GM19035 (cell line): ENCODE measurements at regions not wholly inside any gene's neighbourhood (a gene's known extent, or its start where the extent isn't known, plus 50 kb on each side); places are given as distances from the start of the nearest gene placed in this dataset.

Experiments used
- ATAC-seq: cut with Tn5 transposase; IDR thresholded peaks from one replicate; pipeline ENCODE4 v1.9.1; 2021; ENCODE audit not compliant: unreplicated experiment

DNA sequence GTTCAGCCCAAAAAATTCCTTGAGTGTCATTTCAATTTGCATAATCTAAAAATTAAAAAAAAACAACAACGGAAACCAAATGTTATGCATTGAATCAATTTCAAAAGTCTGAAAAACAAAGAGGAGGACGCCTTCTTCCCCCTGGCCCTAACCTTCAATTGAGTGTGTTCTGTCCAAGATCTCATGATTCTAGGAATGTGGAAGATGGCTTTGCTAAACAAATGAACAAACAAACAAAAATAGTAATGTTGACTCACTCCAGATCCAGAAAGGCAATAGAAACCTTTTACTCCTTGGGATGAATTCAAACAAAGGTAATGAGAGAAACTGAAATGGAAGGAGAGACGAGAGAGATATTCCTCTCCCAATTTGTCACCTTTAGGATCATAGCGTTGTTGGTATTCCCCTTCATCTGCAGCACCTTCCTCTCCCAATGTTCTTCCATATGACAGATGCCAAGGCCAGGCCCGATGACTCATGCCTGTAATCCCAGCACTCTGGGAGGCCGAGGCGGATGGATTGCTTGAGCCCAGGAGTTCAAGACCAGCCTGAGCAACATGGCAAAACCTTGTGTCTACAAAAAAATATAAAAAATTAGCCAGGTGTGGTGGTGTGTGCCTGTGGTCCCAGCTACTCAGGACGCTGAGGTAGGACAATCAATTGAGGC lies 109.2 kb upstream of the ADGRF1 start:
- ATAC-seq, result no peak

DNA sequence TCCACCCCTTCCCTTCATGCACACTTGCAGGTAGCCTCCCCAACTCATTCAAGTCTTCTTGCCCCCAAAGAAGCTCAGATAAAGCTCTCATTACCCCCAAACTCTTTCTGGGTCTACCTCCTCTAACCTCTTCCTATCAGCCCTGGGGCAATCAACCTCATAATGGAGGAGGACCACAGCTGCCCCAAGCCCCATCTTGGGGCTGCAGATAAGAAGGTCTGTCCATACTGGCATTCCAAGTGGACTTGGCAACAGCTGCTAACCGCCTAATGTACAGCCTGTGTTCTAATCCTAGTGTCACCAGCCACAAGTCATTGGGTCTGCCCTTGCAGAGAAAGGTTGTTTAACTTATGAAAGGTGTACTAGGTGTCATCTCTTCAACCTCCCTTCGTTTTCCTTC lies 107.4 kb upstream of the ADGRF1 start:
- no peak for ATAC-seq

DNA sequence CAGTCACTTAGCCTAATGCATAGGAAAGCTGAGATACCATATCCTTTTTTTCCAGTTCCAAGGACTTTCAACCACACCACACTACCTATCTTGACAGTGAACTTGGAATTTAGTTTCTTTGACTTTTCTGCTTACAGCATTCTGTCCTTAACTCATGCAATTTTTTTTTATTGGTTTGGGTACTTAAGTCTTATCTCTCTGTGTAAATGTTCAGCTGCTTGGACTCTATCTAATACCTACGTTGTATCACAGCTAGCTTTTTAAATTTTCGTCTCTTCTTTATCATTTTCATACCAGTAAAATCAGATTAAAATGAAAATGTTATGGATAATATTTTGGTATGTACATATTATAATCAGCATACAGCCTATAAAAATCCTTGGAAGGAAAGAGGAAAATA lies 106.9 kb upstream of the ADGRF1 start:
- ATAC-seq, result no peak

DNA sequence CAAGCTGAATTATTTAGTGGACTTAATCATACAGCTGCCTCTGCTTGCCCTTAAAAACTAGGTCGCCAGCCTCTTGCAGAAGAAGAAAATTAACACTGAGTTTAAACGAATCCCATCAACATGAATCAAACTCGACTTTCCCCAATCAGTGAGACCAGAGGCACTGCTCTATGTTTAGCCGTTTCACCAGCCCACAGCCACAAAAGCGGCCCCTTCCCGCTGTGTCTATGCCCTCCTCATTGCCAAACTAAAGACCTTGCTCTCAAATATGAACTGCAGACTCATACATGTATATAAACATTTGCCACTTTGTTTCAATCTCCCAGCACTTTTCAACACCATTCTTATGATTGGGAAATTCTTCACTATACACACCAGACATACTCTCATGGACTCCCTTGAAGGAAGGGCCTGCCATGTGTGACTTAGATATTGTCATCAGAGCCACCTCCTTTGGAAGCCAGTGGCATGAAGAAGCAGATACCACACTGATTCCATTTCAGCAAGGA lies 105.8 kb upstream of the ADGRF1 start:
- ATAC-seq, result no peak

DNA sequence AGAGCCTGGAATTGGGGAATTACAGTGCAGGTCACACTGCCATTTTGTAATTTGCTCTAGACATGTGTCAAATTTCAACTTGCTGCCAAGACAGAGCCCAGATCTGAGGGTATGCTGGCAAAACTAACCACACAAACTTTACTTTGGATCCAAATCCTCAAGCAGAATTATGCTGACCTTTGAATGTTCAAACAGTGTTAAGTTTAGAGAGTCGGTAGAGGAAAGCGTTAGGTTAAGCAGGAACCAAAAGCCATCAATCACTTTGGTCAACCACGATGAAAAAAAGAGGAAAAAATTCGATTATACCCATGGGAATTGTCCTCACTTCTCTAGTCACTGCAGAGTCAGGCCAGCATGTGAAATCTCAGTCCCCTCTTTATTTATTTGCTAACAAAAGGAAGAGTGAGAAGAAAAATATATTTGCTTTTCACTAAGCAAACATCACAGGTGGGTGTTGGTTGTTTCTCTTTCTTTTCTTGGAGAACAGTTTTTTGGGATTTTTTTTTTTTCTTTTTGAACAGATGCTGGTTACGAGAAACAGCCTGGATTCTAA lies 105.1 kb upstream of the ADGRF1 start:
- ATAC-seq, result no peak

DNA sequence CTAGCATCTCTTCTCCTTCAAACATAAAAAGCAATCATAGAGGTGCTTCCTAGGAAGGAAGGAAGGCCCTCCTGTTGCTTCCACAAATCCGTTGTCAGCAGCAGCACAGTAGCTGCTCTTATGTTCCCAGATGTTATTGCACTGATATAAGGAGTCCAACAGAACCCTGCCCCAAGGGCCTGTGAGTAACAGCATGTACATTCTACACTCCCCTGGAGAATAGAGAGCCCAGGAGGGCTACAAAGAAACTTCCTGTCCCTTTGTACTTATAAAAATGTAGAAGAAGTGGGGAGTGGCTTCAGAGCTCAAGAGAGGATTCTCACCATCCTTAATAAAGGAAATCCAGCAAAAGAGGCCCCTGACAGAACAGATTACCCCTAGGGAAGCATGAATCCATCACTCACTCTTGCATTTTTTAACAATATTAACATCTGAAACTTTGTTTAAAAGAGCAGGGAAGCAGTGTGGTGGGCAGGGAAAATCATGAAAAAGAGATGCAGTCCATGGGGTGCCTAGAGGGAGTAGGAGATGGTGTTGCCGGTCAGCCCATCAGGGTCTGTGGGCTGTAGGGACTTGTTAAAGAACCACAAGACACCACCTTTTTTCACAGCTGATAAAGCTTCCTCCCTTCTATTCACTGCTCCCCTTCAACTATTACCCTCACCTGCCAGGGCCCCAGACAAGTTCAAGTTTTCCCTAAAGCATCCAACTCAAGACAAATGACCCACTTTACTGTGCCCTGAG lies 104.5 kb upstream of the ADGRF1 start:
- ATAC-seq, result no peak

DNA sequence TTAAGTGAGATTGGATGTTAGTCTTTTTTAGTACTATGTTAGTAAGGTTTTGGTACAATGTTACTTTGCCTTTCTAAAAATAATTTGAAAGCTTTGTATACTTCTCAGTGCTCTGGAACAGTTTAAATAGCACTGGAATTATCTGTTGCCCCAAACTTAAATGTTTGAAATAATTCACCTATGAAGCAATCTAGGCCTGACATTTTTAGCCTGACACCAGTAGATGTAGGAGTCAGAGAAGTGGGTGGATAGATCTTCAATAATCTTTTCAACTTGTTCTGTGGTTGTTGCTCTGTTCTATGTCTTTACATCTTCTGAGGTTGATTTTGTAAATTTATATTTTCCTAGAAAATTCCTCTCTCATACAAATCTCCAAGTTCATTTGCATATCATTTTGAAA lies 103.1 kb upstream of the ADGRF1 start:
- ATAC-seq, result no peak

DNA sequence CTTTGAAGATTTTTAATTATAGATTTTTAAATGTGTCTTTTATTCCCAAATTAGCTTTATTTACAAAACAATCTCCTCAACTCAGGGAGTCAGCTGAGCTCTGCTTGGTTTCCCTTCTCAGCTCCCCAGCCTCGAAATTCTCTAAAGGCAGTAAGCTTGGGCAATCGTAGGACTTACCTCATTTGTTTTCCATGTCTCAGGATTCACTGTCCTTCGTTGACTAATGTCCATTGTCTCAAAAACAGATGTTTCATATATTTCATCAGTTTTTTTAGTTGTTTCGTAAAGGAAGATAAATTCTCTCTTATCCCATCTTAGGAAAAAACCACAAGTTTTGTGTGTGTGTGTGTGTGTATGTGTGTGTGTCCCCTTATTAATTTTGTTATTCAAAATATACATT lies 102.2 kb upstream of the ADGRF1 start:
- no peak for ATAC-seq

DNA sequence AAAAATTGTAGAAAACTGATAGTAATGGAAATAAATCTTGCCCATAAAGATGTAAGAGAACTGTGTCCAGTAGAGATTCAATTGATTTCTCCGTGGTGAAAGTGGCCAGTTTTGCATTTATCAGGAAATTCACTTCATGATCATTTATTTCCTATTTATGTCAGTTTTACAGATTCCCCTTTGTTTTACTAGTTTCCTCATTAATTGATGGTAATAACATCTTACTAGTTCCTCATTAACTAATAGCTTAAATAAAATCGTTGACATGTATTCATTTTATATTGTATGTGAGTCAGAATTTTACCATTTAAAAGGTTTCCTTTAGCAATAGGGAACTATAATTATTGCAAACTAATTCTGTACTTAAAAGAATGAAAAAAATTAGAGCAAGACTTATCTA lies 99.8 kb upstream of the ADGRF1 start:
- no peak for ATAC-seq

DNA sequence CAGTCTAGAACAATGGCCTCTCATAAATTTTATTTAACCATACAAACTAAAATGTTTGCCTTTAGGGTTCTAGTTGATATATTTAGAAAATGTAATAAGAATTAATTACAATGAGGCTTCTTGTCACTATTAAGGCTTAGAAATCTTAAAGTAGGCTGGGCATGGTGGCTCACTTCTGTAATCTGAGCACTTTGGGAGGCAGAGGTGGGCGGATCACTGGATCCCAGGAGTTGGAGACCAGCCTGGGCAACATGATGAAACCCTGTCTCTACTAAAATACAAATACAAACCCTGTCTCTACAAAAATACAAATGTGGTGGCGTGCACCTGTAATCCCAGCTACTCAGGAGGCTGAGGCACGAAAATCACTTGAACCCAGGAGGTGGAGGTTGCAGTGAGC lies 99.0 kb upstream of the ADGRF1 start:
- no peak for ATAC-seq

DNA sequence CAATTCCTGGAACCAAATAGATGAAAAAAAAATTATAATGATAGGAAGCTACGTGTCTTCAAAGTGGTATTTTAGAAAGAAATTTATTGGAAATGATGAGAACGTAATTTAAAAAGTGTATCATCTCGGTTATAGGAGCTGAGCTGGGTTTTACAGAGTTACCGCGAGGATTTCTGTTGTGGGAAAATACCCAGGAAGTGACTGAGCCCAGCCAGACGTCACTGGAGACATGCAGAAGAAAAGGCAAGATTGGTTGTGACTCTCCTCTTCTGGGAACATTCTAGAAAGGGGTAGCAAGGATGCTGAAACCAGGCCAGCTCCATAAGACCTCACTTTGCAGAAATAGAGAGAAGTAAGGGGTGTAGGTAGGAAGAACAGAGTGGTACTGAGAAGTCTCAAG lies 95.9 kb upstream of the ADGRF1 start:
- no peak for ATAC-seq

DNA sequence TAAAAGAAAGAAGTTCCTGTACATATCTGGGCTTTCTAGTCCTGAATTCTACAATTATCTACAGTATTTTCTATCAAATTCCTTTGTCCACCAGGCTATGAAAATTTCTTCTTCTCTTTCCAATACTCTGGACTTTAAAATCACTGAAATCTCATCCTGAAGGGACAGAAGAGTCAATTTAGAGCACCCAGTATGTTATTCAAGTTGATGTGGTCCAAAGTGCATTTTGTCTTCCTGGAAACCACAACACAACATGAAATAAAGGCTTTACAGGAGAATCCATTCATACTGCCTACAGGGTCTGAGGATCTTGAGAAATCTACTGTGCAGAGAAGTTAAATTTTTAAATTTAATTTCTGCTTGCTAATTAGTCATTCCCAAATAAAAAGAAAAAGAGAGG lies 94.9 kb upstream of the ADGRF1 start:
- ATAC-seq, result no peak

DNA sequence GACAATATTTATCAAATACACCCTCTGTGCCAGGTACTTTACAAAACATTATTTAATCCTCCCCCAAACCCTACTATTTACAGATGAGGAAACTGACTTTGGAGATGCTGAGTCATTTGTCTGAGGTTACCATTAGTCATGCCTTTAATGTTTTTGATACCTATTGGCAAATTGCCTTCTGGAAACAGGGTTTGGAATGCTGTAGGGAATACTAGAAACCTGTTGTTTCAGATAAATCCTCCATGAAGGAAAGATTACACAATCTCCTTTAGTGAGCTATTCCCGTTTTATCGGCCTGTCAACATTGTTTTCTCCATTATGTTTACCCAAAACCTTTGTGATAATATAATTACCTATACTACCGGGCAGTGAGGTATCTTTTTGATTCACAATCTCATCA lies 93.6 kb upstream of the ADGRF1 start:
- ATAC-seq, result no peak

DNA sequence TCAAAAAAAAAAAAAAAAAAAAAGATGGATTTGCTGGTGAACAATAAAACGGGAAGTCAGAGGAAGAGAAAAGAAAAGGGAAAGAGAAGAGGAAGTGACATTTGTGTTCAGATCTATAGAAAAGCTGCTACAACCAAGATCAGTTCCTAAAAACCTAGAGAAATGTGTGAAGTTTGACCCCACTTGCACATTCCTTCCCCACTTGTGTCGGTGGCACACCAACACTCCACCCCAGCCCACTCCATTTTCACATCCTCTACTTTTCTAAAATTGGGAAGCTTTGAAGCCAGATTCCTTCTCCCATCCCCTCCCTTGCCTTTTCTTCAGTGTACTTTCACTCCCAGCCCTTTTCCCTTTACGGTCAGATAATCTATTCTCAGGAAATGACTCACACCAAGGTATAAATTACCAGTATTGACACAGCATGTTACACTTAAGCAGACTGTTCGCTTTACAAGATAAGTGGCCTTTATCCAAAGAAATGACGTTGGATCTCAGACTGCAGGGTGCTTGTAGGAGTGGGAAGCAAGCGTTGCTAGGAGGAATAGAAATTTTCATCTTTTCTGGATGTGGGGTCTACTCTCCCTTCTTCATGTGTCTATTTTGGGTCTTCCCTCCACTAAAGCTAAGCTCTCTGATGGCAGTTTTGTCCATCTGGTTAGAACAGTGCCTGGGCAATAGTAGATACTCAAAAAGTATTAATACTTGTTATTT lies 92.5 kb upstream of the ADGRF1 start:
- ATAC-seq, result no peak

DNA sequence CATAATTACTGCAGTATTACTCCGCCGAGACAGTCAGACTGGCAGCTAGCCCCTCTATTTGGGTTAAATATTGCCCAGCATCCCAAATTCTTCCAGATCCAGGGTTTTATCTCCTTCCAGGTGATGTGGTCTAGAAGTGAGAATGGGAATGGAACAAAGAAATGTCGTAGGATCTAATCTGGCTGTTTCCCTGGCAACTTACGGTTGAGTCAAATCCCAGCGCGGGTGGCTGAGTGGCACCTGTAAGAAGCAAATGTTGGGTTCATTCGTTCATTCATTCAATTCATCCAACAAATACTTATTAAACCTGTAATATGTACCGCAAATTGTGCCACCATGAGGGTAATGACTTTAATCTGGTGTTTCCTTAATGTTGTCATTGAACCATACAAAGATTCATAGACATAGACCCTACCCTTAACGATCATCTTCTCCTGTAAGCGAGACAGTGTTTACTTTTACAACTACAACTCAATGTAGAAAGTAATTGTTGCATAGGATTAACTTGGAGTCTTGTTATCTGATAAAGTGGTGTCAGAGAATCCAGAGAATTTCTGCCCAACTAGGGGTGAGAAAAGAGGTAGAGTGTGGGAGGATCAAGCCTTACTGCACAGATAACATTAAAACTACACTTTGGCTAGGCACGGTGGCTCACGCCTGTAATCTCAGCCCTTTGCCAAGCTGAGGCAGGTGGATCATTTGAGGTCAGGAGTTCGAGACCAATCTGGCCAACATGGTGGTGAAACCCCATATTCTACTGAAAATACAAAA lies 91.3 kb upstream of the ADGRF1 start:
- no peak for ATAC-seq

DNA sequence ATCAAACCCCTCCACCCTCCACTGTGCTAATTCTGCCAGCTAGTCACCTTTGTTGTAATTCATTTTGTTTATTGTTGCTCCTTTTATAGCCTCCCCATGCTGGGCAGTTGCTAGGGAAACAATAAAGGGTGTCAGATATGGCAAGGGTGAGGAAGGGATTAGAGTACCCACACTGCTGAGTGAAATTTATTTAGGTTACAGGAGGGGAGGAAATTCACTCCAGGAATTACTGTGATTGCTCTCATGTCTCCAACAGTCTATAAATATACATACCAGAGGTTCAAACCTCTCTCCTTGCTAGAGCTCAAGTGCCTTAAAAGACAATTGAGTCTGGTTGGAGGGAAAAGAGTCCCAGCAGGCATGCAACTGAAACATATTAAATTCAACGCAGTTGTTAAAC lies 90.6 kb upstream of the ADGRF1 start:
- ATAC-seq, result no peak

DNA sequence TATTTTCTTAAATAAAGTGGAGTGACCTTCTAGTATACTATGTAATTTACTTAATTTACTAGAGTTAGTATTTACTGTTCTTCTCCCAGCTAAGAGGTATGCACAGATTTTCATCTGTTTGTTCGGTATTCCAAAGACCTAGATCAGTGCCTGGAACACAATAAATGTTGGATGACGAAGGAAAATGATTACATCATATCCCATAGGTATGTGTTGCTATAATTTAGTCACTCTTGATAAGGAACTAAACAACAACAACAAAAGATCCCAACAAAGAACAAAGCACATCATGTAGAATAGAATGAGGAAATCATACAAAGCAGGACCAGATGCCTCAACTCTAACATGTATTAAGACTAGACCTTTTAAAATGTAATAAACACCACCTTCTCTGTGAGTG lies 89.6 kb upstream of the ADGRF1 start:
- ATAC-seq, result no peak

DNA sequence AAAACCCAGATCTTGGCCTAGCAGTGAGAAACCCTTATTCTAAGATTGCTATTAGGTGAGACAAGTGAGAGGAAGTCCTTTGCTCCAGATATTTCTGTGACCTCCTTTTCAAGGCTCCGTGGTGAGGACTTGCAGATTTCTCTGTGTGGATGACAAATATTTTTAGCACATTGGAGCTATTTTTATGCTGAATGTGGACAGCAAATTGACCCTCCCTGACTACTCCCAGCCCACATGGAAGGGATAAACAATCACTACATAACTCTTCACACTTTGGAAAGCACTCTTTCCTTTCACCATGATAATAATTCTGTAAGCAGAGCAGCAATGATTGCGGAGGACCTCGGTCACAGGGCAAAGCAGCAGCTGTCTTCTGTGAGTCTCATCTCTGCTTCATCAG lies 88.0 kb upstream of the ADGRF1 start:
- no peak for ATAC-seq

DNA sequence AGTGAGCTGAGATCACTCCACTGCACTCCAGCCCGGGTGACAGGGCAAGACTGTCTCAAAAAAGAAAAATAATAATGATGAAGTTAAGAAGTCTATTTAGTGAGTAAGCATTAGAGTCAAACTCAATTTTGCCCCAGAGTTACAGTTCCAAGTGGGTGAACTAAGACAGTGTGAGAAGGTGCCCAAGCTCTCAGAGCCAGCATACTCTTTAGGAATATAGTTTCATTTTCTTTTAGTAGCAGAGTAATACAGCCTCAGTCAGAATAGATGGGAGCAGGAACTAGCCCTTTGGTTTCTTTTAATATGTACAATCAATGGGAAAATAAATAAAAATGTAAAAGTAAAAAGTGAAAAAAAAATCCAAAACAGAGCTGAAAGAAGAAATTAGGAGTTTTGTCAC lies 87.0 kb upstream of the ADGRF1 start:
- no peak for ATAC-seq

DNA sequence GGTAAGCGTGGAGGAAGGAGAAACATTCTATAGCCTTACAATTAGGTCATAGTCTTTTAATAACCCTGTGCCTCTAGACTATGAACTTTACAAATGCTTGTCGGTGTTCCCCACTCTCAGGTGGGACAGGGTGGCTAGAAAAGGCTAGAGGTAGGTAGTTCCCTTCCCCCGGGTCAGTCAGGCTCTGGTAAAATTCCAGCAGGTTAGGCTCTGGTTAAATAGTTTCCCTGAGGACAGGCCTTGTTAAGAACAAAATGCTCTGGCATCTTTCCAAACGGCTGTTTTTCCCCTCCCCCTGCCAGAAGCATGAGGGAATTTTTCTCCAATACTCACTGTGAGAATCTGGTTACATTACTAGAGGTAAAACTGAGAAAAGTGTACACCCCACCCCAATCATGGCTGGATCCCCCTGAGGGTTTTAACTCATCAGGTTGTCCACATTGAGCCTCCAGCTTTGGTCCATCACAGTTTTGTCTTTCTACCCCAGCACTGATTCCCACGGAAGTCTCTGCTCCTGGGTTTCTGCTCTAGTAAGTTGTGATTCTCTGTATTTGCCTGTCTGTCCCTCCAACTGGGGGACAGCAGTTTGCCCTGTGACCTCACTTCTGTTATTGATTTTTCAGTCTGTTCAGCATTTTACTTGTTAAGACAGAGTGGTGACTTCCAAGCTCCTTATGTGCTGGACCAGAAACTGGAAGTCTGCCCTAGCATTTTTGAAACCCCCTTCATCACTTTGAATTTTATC lies 84.7 kb upstream of the ADGRF1 start:
- ATAC-seq, result no peak
